ENCODE measurements at regions not wholly inside any gene's neighbourhood (a gene's known extent, or its start where the extent isn't known, plus 50 kb on each side); places are given as distances from the start of the nearest gene placed in this dataset.

DNA sequence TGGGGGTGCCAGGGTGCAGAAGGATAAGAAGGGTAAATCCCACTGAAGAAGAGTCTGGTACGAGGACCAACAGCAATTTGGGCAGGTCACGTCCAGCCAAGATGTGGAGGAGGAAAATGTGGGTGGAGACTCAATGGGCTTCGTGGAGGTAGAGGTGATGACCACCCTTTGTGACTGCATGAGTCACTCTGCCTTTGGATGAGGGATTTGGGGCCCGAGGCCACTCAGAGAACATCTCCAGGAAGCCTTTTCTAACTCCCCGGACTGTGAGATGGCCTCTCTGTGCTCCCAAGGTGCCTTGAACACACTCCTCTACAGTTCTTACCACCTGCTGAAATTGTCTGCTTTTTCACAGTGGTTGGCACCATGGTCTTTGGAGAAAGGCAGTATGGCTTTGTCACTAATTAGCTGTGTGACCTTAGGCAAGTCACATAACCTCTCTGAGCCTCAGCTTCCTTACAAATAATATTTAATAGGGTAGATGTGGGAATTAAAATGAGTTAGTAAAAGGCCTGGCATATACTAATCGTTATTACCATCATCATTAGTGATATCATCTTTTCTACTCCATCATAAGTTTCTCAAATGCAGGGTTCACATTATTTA lies 67.0 kb upstream of the ARHGAP5 start:
- Histone ChIP-seq H3K27ac (ENCODE audit: low read depth, low read length) (no peak overlapping the region), H3K18ac (ENCODE audit: extremely low read depth, low read length) (no peak overlapping the region), H3K4me3 (ENCODE audit: extremely low read depth in 1 of 4, insufficient read depth in 2 of 4, low read depth in 3 of 4, low read length in 4 of 4) (no peak overlapping the region), H2AK5ac (ENCODE audit: low read depth, low read length) (no peak overlapping the region), H4K5ac (ENCODE audit: insufficient read length, low read depth, low read length) (no peak overlapping the region), H4K20me1 (replicated peaks in 1 of 2; ENCODE audit: control insufficient read depth in 1 of 2, insufficient read depth in 2 of 2, low read length in 2 of 2) (no peaks in the 10 kb centered on the region), H3K79me2 (ENCODE audit: control insufficient read depth in 1 of 2, insufficient read depth in 2 of 2, low read length in 2 of 2) (no peaks in the 10 kb centered on the region), H3K36me3 (ENCODE audit: control insufficient read depth in 2 of 4, insufficient read depth in 4 of 4, low read length in 3 of 4) (no peaks in the 10 kb centered on the region), H3K27me3 (replicated peaks in 1 of 4; ENCODE audit: control insufficient read depth in 3 of 4, extremely low read depth in 1 of 4, insufficient read depth in 3 of 4, low read length in 3 of 4) (no peaks in the 10 kb centered on the region; a peak in 1 of 7 replicates), H3K4ac (replicated peaks; ENCODE audit: insufficient read length, low read depth, low read length) (no peak overlapping the region), H3K9ac (replicated peaks in 1 of 4; ENCODE audit: extremely low read depth in 1 of 4, low read depth in 3 of 4, low read length in 3 of 4) (no peak overlapping the region), H3K14ac (ENCODE audit: insufficient read length) (no peak overlapping the region), H3K56ac (replicated peaks; ENCODE audit: insufficient read length, low read depth, low read length) (no peak overlapping the region), H3K23me2 (ENCODE audit: low read depth, low read length) (no peaks in the 10 kb centered on the region; the same call in 1 of the 2 replicates), H3K79me1 (ENCODE audit: low read depth, low read length) (no peaks in the 10 kb centered on the region), H2BK120ac (replicated peaks; ENCODE audit: low read depth, low read length) (no peak overlapping the region), H4K8ac (ENCODE audit: extremely low read depth, insufficient read depth, low read length) (no peak overlapping the region), H2BK5ac (ENCODE audit: low read depth, low read length) (no peak overlapping the region), H3K4me2 (ENCODE audit: insufficient read depth in 1 of 2, low read depth in 2 of 2, low read length in 2 of 2) (no peak overlapping the region), H2AFZ (ENCODE audit: low read length) (no peak overlapping the region), H2BK20ac (ENCODE audit: low read length) (no peak overlapping the region), H3K4me1 (replicated peaks in 1 of 4; ENCODE audit: control insufficient read depth in 3 of 4, insufficient read depth in 4 of 4, low read length in 3 of 4) (peaks cover 0 to 8% (median 1%) of the 10 kb centered on the region in 4 experiments; a peak in 1 of 7 replicates), H3K9me3 (ENCODE audit: insufficient read depth in 2 of 2, low read depth in 1 of 2, low read length in 1 of 2) (no peaks in the 10 kb centered on the region), H2BK12ac (ENCODE audit: low read depth, low read length) (no peak overlapping the region), H2BK15ac (ENCODE audit: low read length) (no peak overlapping the region), H3K23ac (ENCODE audit: insufficient read length) (no peak overlapping the region), H4K91ac (replicated peaks; ENCODE audit: insufficient read length, low read length) (no peak overlapping the region)
- ChIA-PET CTCF (ENCODE audit: partially characterized antibody) (interaction anchor here (0.6 to 1.0 kb wide), 2 partner anchors 11 to 13 kb away, joined by 3 to 4 read pairs; no protein-coding TSS in a partner anchor), POLR2A (ENCODE audit: partially characterized antibody) (no interaction called here)
- no peak for DNase-seq (ENCODE audit: low read depth in 1 of 2, low spot score in 2 of 2)
- 82% methylated on average over 6 of the region's 6 CpGs; no CpG with 5 or more reads in 1 of the 2 experiments for WGBS, 2 experiments (ENCODE audit: extremely low coverage in 1 of 2, insufficient coverage in 1 of 2, insufficient read length in 1 of 2, insufficient replicate concordance in 2 of 2, low coverage in 1 of 2, low lambda C conversion rate in 2 of 2, missing lambda C conversion rate in 1 of 2)
- no peak for FAIRE-seq
- TF ChIP-seq CHD2 (IDR thresholded peaks at IDR 0.05; ENCODE audit: low read length): no peak

Measured in H1 (cell line).